ENCODE measurements at regions not wholly inside any gene's neighbourhood (a gene's known extent, or its start where the extent isn't known, plus 50 kb on each side); places are given as distances from the start of the nearest gene placed in this dataset.
"Not testable (repeated sequence)": the region's sequence is repeated elsewhere in the genome, so short reads cannot be mapped to it uniquely, and the experiment has no call there.

GRCh38 chr6:148602136-148602535, 144.7 kb upstream of the UST start:
- no peak for DNase-seq

GRCh38 chr6:148608199-148608951, 138.5 kb upstream of the UST start:
- DNase-seq, result no peak

DNA sequence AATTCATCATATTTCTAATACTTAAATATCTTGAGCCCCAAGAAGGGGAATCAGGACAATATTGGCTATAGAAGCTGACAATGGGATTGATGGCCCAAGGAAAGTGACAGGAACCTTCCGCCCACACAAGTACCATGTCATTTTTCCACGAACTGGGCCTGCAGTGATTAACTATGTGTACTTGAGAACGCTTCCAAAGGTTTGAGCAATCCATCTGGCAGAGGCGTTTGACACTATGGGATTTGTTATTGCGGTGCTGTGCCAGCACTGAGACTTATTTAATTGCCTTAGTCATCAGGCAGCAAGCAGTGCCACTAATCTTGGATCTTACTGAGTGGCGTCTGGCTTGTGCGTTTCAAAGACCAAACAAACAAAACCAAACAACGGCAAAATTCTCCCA, 135.6 kb upstream of the UST start:
- no peak for DNase-seq

DNA sequence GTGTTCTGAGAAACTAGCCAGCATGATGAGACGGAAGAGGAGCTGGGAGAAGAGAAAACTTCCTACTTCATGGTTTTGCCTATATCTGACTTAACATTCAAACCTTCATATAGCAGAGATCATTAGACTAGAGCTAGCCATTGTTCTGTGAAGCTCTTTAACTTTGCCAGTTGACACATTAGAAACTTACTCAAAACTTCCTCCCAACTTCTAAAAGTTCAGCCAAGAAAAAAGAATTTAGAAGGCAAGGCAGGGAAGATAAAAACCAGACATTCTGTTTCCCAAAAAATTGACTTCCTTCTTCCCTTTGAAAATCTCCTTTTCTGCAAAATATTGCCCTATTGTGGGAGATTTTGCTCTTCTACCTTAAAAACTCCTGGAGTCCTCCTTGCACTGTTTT, 134.8 kb upstream of the UST start:
- DNase-seq, result no peak

GRCh38 chr6:148614602-148615001, 132.2 kb upstream of the UST start:
- DNase-seq, result no peak

- DNase-seq, result no peak
These were observed 130.0 kb upstream of the UST start for GRCh38 chr6:148616841-148617240.

- DNase-seq, result no peak
These were observed 129.3 kb upstream of the UST start for GRCh38 chr6:148617530-148617929.

DNA sequence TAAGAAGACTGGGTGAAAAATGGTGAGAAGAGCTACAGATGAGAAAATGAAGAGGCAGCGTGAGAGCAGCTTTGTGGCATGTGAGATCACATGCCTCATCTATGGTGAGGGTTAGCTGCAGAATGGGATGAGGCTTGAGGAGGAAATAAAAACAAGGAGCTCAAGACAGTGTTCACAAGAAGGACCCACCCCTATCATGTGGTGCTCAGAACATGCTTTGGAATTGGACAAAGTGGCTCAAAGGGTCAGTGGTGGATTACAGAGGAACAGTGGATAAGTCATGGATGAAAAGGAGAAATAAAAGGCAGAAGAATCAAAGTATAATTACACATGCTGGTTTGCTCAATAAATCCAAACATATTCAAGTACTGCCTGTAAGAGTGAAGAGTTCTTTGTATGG, 126.9 kb upstream of the UST start:
- no peak for DNase-seq

DNA sequence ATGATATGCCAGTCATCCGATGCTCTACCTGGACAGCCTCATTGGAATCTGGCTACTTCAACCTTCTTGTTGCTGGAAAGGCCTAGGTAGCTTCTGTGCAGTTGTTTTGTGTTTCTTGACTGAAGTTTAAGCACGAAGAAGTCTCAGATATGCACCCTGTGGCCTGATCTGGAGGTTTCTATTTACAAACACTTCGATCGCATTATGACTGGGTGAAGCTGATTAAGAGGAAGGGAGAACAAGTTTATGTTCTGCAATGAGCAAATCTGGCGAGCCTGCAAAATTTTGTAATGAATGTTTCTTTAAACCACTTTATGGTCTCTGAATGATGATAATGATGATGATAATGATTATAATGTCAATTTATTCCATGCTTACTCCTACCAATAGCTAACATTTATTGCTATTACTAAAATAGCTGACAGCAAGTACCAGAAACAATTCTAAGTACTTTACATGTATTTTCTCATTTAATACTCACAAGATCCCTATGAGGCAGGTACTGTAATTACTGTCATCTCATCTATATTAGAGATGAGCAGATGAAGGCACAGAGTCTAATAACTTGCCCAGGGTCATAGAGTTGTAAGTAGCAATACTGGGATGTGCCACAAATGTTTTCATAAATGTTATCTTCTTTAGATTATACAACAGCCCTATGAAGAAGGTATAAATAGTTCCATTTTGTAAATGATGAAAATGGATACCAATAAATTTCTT, 126.1 kb upstream of the UST start:
- no peak for DNase-seq

GRCh38 chr6:148625609-148626008, 121.2 kb upstream of the UST start:
- DNase-seq, result no peak

- DNase-seq, result no peak
These were observed 118.6 kb upstream of the UST start for GRCh38 chr6:148628251-148628650.

- DNase-seq, result no peak
These were observed 117.6 kb upstream of the UST start for GRCh38 chr6:148629181-148629580.

DNA sequence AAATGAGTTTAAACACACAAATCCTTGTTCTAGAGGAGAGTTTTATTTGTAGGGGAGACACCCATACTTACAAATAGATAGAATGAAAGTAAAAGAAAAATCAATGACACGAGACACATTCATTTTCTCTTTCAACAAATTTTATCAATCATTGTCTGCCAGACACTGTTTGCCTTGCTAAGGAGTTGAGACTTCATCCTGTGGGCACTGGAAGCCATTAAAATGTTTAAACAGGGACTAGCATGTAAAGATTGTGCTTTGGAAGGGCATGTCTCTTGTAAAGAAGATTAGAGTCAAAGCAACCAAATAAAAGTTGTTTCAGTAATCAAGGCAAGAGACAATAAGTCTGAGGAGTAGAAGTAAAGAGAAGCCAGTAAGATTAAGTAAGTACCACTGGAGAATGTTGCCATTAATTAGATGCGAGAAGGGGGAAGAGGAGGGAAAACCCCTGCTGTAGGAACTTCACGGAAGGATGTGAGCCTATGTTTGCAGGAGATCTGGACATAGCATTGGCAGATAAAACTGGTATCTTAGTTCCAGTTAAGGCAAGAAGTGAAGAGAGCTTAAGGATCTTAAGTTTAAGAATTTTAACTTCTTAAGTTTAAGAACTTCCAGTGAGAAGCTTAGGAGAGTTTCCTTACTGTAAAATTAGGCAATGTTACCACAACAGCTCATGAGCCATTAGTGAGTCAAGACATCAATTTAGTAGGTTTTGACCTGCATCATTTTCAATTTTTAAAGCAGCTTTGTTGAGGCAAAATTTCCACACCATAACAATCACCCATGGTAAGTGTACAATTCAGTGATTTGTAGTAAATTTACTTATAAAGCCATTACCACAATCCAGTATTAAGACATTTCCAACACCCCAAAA, 117.0 kb upstream of the UST start:
- DNase-seq, result no peak

DNA sequence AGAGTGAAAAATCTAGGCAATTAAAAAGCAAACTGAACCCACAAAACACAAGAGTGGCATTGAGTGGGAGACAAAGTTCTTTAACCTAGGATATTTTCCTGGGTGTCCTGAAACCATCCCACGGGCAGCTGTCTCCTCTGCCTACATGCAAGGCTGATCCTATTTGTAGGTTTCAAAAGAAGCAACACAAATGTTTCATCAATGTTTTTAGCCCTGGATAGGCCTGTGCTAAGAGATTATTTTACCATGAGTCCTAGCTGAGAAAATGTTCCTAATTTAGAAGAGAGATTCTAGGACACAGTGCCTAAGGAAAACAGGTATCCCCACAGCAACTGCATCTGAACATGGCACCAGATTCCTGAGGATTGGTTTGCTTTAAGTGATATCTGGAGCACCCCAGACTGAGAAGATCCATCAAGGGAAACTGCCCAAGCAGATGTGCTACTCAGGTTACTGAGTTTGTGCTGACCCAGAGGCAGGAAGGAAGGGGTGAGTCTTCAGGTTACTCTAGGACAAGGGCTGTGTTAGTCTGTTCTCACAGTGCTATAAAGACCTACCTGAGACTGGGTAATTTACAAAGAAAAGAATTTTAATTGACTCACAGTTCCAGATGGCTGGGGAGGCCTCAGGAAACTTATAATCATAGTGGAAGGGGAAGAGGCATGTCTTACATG, 111.6 kb upstream of the UST start:
- DNase-seq, result no peak

DNA sequence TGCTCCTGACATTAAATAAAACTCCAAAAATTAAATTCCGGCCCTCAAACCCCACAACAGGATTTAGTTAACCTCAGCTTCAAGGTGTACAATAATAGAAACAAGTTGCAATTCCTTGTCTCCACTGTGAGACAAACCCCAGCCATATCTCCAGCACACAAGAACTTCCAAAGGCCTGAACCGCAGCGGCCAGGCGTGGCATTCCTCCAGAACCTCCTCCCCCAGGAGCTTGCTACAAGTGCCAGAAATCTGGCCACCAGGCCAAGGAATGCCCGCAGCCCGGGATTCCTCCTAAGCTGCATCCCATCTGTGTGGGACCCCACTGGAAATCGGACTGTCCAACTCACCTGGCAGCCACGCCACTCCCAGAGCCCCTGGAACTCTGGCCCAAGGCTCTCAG, 105.0 kb upstream of the UST start:
- DNase-seq, result not testable (repeated sequence)

DNA sequence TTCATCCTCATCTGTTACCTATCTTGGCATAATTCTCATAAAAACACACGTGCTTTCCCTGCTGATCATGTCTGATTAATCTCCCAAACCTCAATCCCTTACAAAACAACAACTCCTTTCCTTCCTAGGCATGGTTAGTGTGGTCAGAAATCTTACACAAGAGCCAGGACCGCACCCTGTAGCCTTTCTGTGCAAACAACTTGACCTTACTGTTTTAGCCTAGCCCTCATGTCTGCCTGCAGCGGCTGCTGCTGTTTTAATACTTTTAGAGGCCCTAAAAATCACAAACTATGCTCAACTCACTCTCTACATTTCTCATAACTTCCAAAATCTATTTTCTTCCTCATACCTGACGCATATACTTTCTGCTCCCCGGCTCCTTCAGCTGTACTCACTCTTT, 103.6 kb upstream of the UST start:
- DNase-seq, result peak; percentile 22

DNA sequence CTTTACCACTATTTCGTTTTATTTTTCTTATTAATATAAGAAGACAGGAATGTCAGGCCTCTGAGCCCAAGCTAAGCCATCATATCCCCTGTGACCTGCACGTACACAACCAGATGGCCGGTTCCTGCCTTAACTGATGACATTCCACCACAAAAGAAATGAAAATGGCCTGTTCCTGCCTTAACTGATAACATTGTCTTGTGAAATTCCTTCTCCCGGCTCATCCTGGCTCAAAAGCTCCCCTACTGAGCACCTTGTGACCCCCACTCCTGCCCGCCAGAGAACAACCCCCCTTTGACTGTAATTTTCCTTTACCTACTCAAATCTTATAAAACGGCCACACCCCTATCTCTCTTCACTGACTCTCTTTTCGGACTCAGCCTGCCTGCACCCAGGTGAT, 101.8 kb upstream of the UST start:
- DNase-seq, result not testable (repeated sequence)

DNA sequence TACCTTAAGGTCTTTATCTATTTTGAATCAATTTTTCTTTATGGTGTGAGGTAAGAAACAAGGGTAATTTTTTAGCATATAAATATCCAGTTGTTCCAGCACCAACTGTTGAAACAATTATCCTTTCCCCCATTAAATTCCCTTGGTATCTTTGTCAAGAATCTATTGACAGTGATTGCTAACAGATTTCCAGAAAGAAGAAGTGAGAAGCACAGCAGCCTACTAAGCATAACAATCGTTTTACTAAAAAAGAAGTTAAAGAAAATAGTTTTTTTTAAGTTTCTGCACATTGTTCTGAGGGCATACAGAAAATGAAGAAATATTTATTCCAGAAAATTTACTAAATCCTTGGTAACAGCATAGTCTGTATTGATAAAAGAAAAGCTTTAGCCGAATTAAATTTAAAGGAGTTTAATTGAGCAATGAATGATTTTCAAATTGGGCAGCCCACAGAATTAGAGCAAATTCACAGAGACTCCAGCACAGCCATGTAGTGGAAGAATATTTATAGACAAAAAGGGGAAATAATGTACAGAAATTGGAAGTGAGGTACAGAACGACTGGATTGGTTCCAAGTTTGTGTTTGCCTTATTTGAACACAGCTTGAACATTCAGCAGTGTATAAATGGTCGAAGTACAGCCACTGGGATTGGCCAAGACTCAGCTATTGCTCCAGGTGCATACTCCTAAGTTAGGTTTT, 97.9 kb upstream of the UST start:
- no peak for DNase-seq

GRCh38 chr6:148649454-148649963, 97.3 kb upstream of the UST start:
- DNase-seq, result no peak

- no peak for DNase-seq
These were observed 95.8 kb upstream of the UST start for GRCh38 chr6:148650941-148651505.

DNA sequence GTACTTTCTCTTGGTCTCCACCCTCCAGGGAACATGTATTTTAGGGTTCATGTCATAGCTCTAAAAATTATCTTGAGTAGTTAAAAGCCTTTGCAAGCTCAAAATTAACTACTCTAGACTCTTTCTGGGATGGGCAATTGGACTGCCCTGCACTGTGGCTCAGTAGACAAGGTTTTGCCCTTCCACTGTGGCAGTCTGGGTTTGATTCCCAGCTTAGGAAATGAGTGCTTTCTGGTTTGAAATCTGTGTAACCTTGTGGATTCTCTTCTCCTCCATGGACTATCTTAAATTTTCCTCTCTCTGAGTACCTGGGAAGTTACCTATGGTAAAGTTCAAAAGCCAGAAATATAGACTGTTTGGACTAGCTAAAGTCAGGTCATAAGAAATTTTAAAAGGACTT, 94.6 kb upstream of the UST start:
- no peak for DNase-seq
